Epithelial cell of proximal tubule (primary cell): ENCODE measurements at regions not wholly inside any gene's neighbourhood (a gene's known extent, or its start where the extent isn't known, plus 50 kb on each side); places are given as distances from the start of the nearest gene placed in this dataset.

Experiments used
- DNase-seq: peaks from one replicate; pipeline ENCODE4 v3.0.0-alpha.2; 2011; ENCODE audit warnings: low read depth
- H3K4me3 ChIP-seq: 2 replicates; pipeline ENCODE4 v1.5.1; 2011; ENCODE audit warnings: low read depth, mild to moderate bottlenecking, low read length
- TF ChIP-seq, protein P1 (sequence below): conservative IDR thresholded peaks from 2 replicates; pipeline ENCODE4 v1.5.1; 2012; ENCODE audit warnings: low read depth, mild to moderate bottlenecking, low read length

DNA sequence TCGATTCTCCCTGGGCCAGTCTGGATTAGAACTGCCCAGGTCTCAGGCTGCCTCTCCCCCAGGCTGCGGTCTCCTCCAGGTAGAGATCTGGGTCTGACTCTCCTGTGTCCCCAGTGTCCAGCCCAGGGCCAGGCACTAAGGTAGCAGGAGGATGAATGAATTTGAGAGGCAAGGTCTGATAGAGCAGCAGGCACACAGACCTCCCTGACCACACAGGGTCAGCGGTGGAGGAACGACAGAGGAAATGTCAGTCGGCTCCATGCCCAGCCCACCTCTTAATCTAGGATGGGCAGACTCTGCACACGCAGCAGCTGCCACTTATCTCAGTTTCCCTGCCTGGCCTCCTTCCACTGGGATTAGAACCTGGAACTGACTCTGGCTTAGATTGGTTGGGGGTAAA lies 272.7 kb upstream of the MVB12B start:
- no peak for DNase-seq
- TF ChIP-seq, protein P1, sequence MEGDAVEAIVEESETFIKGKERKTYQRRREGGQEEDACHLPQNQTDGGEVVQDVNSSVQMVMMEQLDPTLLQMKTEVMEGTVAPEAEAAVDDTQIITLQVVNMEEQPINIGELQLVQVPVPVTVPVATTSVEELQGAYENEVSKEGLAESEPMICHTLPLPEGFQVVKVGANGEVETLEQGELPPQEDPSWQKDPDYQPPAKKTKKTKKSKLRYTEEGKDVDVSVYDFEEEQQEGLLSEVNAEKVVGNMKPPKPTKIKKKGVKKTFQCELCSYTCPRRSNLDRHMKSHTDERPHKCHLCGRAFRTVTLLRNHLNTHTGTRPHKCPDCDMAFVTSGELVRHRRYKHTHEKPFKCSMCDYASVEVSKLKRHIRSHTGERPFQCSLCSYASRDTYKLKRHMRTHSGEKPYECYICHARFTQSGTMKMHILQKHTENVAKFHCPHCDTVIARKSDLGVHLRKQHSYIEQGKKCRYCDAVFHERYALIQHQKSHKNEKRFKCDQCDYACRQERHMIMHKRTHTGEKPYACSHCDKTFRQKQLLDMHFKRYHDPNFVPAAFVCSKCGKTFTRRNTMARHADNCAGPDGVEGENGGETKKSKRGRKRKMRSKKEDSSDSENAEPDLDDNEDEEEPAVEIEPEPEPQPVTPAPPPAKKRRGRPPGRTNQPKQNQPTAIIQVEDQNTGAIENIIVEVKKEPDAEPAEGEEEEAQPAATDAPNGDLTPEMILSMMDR = no peak
- H3K4me3 ChIP-seq = no peak overlapping the region

DNA sequence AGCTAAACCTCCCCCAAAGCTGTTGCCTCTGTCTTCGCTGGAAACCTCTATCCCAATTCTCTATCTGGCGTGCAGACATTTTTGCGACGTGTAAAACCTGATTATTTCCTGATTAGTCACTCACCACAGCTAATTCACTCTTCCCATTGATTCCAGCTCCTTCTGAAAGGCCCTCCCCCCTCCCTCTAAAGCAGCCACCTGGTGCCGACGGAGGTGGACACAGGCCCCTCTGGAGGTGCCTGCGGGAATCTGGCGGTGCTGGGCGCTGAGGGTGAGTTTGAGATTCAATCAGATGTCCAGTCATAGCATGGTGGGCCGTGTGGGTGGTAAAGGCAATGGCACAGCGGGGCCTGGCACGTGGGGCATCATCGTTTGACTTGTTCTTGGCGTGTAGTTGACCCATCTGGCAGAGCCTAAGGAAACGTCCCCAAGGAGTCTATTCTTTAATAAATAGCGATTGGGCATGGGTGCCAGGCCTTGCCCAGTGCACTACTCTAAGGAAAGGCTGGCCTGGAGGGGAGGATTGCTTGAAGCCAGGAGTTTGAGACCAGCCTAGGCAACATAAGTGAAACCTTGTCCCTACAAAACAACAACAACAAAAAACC lies 271.1 kb upstream of the MVB12B start:
- TF ChIP-seq, protein P1 = no peak
- no peak overlapping the region for H3K4me3 ChIP-seq
- DNase-seq = no peak

DNA sequence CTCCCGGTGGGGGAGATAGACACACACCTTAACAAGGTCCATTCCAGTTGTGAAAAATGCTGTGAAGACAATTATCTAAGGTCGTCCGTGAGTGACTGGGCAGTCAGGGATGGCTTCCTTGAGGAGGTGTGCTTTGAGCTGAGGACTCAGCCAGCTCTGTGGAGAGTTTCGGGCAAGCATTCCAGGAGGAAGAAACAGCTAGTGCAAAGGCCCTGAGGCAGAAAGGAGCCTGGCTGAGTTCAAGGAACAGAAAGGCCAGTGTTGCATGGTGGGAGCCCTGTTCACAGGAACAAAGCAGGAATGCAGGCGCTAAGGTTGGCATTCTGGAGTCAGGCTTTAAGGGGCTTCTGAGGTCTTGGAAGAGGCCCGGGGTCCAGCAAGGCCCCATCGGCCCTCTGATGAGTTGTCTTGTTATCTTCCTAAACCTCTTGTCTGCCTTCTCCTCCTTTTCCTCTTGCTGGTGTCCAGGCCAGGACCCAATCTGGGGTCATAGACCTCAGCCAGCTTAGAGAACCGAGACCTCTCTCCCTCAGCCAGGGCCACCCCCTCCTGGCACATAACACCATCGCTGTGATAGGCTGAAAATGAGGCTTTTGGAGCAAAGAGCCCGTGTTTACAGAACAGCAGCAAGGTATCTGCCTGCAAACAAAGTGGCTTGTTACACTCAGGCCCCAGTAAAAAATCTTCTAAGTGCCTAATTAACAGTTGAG lies 270.2 kb upstream of the MVB12B start:
- TF ChIP-seq, protein P1 = no peak
- DNase-seq = no peak
- H3K4me3 ChIP-seq = no peak overlapping the region

DNA sequence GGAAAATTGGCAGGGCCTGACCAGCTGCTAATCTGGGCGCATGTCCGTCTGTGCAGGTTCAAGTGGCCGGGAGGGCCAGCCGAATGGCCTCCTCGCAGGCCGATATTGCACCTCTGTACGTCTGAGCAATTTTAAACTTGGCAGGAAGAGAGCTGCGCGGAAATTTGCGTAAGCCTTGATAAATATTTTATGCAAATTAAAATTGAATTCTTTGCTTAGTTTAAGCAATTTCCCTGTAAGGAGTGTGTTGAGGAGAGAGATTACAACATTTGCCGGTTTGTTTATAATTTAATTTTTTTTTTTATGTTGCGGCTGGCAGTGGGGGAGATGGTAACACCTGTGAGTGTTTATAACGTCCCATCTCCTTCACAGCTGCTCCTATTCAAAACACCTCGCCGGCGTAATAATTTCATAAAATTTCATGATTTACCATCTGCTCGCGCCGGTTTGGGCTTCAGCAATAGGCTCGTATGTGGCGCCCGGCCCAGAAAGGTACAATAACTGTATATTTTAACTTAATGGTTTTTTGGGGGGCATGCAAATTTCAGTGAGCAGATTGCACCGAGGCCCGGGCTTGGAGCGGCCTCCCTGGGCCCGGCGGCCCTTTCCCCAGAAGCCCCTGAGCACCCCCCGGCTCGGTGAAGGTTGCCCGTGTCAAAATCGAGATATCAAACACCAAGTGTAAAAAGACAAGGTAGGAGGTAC lies 269.4 kb upstream of the MVB12B start:
- H3K4me3 ChIP-seq = no peak overlapping the region
- DNase-seq = no peak
- TF ChIP-seq, protein P1 = no peak

DNA sequence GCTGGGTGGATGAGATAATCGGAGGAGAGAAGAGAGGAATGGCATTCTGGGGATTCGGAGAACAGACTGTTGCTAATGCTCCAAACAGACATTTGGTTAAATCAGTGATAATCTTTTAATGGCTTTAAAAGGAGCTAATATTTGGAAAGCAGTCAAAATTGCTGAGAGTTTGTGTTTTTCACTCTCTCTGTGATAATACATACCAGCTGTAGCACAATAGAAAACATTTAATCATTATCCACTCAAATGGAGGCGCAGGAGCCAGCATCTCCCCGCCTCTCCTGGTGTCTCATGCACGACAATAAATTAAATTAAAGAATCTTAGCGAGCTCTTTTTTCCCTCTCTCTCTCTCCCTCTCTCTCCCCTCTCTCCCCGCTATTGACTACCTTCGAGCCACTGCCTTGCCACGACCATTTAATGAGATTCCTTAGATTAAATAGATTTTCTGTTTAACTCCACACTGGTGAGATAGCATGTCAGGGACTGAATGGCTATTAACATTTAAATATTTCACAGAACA lies 268.6 kb upstream of the MVB12B start:
- TF ChIP-seq, protein P1 = no peak
- H3K4me3 ChIP-seq = no peak overlapping the region
- DNase-seq = no peak

DNA sequence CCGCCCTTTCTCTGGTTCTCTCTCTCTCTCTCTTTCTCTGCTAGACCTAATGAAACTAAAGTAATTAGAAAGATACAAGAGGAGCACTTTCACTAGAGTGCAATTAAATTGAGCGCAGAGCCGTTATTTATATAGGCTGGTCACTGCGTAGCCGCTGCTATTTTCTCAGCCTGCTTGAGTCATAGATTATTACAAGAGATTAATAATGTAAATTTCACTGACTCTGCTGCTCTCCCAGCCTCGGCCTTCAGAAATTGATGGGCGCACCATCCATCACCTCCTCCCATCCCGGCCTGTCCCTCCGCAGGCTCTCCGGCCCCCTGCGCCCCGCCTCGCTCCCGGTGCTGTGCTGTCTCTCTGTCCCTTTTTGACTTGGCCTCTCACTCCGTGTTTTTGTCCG lies 268.0 kb upstream of the MVB12B start:
- no peak for DNase-seq
- H3K4me3 ChIP-seq = no peak overlapping the region
- TF ChIP-seq, protein P1 = no peak
